Sigmoid colon (tissue), 6 donors: ENCODE measurements at regions not wholly inside any gene's neighbourhood (a gene's known extent, or its start where the extent isn't known, plus 50 kb on each side); places are given as distances from the start of the nearest gene placed in this dataset.

Experiments
- DNase-seq: peaks from one replicate; pipeline ENCODE4 v3.0.0-alpha.2; 2019
- H3K27ac ChIP-seq, 4 donors: fragments of 200-600 bp; sonication (generic); one replicate each; pipeline ENCODE4 v1.5.1; 2016 to 2019; ENCODE audit warnings: mild to moderate bottlenecking in 1 of 4
- H3K27me3 ChIP-seq, 3 donors: fragments of 200-600 bp; sonication (generic); one replicate each; pipeline ENCODE4 v1.5.1; 2019; ENCODE audit warnings: mild to moderate bottlenecking in 1 of 3
- H3K36me3 ChIP-seq, 4 donors: fragments of 200-600 bp; sonication (generic); one replicate each; pipeline ENCODE4 v1.5.1; 2016 to 2019
- H3K4me1 ChIP-seq, 4 donors: fragments of 200-600 bp; sonication (generic); one replicate each; pipeline ENCODE4 v1.5.1; 2017 to 2019
- H3K4me3 ChIP-seq, 4 donors: fragments of 200-600 bp; sonication (generic); one replicate each; pipeline ENCODE4 v1.5.1; 2017 to 2019; ENCODE audit warnings: mild to moderate bottlenecking in 2 of 4, moderate library complexity in 1 of 4
- H3K9me3 ChIP-seq, 4 donors: fragments of 200-600 bp in 3 of 4; sonication (generic) in 3 of 4; one replicate each; pipeline versions ENCODE4 v1.5.1 to v1.6.1; 2013 to 2019
- CTCF ChIP-seq, 4 experiments: fragments of 450-650 bp in 3 of 4; fragments of 200-600 bp in 1 of 4; IDR thresholded peaks; one replicate each; pipeline ENCODE4 v1.5.1; 2016 to 2019; ENCODE audit warnings: antibody characterized with exemption in 4 of 4, mild to moderate bottlenecking in 3 of 4, moderate library complexity in 2 of 4
- EP300 ChIP-seq, 4 donors: sonication (generic); formaldehyde crosslinking; IDR thresholded peaks; one replicate each; pipeline ENCODE4 v1.6.1; 2017; ENCODE audit warnings: antibody characterized with exemption in 4 of 4
- POLR2A ChIP-seq, 2 donors: fragments of 450-650 bp; IDR thresholded peaks; one replicate each; pipeline ENCODE4 v1.6.1; 2016; ENCODE audit warnings: antibody characterized with exemption in 2 of 2, mild to moderate bottlenecking in 2 of 2, moderate library complexity in 2 of 2
- POLR2AphosphoS5 ChIP-seq, 4 donors: sonication (generic); formaldehyde crosslinking; IDR thresholded peaks; one replicate each; pipeline ENCODE4 v1.6.1; 2017; ENCODE audit warnings: antibody characterized with exemption in 4 of 4
- WGBS, 2 donors: extraction: QIAGEN DNeasy Blood & Tissue Kit; methylation state at CpG; one replicate each; pipeline ENCODE4 v1.1.7; 2013; 5-methylcytosine and 5-hydroxymethylcytosine counted together
- intact Hi-C: fragments of 100-400 bp; cut with DNase I; formaldehyde crosslinking; loops from one replicate; pipeline ENCODE4 v1.15.1; 2023
- donor health status: healthy with polysubstance abuse.
- donor health status: healthy.

DNA sequence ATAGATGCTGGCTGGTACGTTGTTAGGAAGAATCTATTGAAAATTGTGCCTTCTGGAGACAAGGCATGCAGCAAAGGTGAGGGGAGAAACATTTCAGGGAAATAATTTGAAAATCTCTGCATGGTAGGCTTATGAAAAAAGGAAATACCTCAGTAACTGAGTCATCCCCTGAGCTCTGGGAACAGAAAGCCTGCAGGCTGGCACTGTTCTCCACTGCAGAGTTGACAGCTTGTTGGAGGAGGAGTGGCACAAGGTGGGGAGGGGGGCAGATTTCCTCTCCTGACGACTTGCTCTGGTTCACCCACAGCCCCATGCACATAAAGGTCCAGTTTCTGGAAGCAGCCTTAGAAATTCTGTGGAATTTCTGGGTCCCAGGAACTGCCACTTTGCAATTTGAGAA lies 179.4 kb downstream of the ABHD5 start:
- intact Hi-C loops, result no loop called here
- H3K9me3 ChIP-seq, result no peaks in the 10 kb centered on the region
- no peaks in the 10 kb centered on the region for H3K36me3 ChIP-seq
- H3K27ac ChIP-seq, result no peak overlapping the region
- WGBS, 2 donors, result 49 to 54% methylated on average over 2 of the region's 2 CpGs
- no peak for DNase-seq
- no peak for TF ChIP-seq CTCF (IDR thresholded peaks at IDR 0.05)
- TF ChIP-seq POLR2AphosphoS5 (IDR thresholded peaks at IDR 0.05), result no peak
- TF ChIP-seq EP300 (IDR thresholded peaks at IDR 0.05), result no peak
- no peak for TF ChIP-seq POLR2A (IDR thresholded peaks at IDR 0.05)
- no peaks in the 10 kb centered on the region for H3K27me3 ChIP-seq
- no peaks in the 10 kb centered on the region for H3K4me1 ChIP-seq
- H3K4me3 ChIP-seq, result no peak overlapping the region

- TF ChIP-seq POLR2AphosphoS5 (IDR thresholded peaks at IDR 0.05) (no peak), EP300 (IDR thresholded peaks at IDR 0.05) (no peak), POLR2A (IDR thresholded peaks at IDR 0.05) (no peak), CTCF (IDR thresholded peaks at IDR 0.05) (no peak)
- H3K4me1 ChIP-seq, result no peaks in the 10 kb centered on the region
- no peak for DNase-seq
- intact Hi-C loops, result no loop called here
- H3K4me3 ChIP-seq, result no peak overlapping the region
- no peaks in the 10 kb centered on the region for H3K9me3 ChIP-seq
- 40 to 60% methylated on average over 2 of the region's 2 CpGs for WGBS, 2 donors
- H3K27me3 ChIP-seq, result no peaks in the 10 kb centered on the region
- H3K36me3 ChIP-seq, result no peaks in the 10 kb centered on the region
- H3K27ac ChIP-seq, result no peak overlapping the region
These were observed 180.3 kb downstream of the ABHD5 start for GRCh38 chr3:43870844-43871626.

DNA sequence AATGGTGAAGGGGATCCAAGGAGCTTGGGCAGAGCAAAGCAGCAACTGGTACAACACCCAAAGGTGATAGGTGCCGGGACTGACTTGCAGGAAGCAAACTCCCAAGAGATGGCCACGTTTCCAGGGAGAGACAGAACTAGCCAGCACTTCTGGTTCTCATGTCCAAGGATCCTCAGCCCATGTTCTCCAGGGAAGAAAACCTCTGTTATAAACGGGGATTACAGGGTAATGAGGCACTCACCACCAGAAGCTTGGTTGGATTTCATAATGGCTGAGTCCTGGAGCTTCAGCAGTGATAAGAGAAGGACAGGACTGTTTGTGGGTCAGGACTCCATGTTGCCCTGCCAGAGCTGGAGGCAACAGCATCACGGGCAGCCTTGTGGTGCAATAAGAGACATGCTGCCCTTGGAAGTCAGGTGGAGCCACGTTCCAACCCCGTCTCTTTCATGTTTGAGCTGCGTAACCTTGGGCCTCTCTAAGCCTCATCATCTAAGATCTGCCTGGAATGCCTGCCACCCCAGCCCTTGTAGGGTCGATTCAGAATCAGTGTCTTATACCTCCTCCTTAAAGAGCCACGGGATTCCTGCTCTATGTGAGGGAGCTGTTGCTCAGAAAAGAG lies 181.0 kb downstream of the ABHD5 start:
- DNase-seq, result no peak
- Histone ChIP-seq H3K36me3 (no peaks in the 10 kb centered on the region), H3K27ac (no peak overlapping the region), H3K27me3 (no peaks in the 10 kb centered on the region), H3K4me3 (no peak overlapping the region), H3K9me3 (no peaks in the 10 kb centered on the region), H3K4me1 (no peaks in the 10 kb centered on the region)
- intact Hi-C loops, result no loop called here
- WGBS, 2 donors, result 66 to 78% methylated on average over 9 of the region's 9 CpGs
- TF ChIP-seq POLR2A (IDR thresholded peaks at IDR 0.05), result no peak
- no peak for TF ChIP-seq CTCF (IDR thresholded peaks at IDR 0.05)
- no peak for TF ChIP-seq EP300 (IDR thresholded peaks at IDR 0.05)
- TF ChIP-seq POLR2AphosphoS5 (IDR thresholded peaks at IDR 0.05), result no peak

GRCh38 chr3:43872301-43872700 lies 181.6 kb downstream of the ABHD5 start:
- Histone ChIP-seq H3K9me3 (no peaks in the 10 kb centered on the region), H3K36me3 (no peaks in the 10 kb centered on the region), H3K27me3 (no peaks in the 10 kb centered on the region), H3K27ac (no peak overlapping the region), H3K4me1 (no peaks in the 10 kb centered on the region), H3K4me3 (no peak overlapping the region)
- 50 to 64% methylated on average over 3 of the region's 3 CpGs for WGBS, 2 donors
- DNase-seq, result no peak
- intact Hi-C loops, result no loop called here
- TF ChIP-seq EP300 (IDR thresholded peaks at IDR 0.05) (no peak), POLR2AphosphoS5 (IDR thresholded peaks at IDR 0.05) (no peak), POLR2A (IDR thresholded peaks at IDR 0.05) (no peak), CTCF (IDR thresholded peaks at IDR 0.05) (no peak)
